Neural progenitor cell (in vitro differentiated cells): ENCODE measurements at regions not wholly inside any gene's neighbourhood (a gene's known extent, or its start where the extent isn't known, plus 50 kb on each side); places are given as distances from the start of the nearest gene placed in this dataset.

ENCODE experiments used
- DNase-seq: peaks from one replicate; pipeline ENCODE4 v3.0.0-alpha.2; 2016; ENCODE audit warnings: low spot score
- H2AFZ ChIP-seq: fragments of 200-600 bp; sonication (generic); replicated peaks from 2 replicates; pipeline ENCODE4 v1.6.1; 2016; ENCODE audit warnings: antibody characterized with exemption
- H3F3A ChIP-seq: fragments of 200-600 bp; sonication (generic); 2 replicates; pipeline ENCODE4 v1.6.1; 2016; ENCODE audit warnings: antibody characterized with exemption, low read depth
- H3K27ac ChIP-seq: fragments of 200-600 bp; sonication (generic); 2 replicates; pipeline ENCODE4 v1.5.1; 2016; ENCODE audit warnings: mild to moderate bottlenecking
- H3K27me3 ChIP-seq: fragments of 200-600 bp; sonication (generic); 2 replicates; pipeline ENCODE4 v1.6.1; 2016; ENCODE audit warnings: mild to moderate bottlenecking, moderate library complexity
- H3K36me3 ChIP-seq: fragments of 200-600 bp; sonication (generic); 2 replicates; pipeline ENCODE4 v1.5.1; 2016
- H3K4me1 ChIP-seq: fragments of 200-600 bp; sonication (generic); 2 replicates; pipeline ENCODE4 v1.6.1; 2016; ENCODE audit warnings: mixed run types
- H3K4me2 ChIP-seq: fragments of 200-600 bp; sonication (generic); 2 replicates; pipeline ENCODE4 v1.6.1; 2016
- H3K4me3 ChIP-seq: fragments of 200-600 bp; sonication (generic); 2 replicates; pipeline ENCODE4 v1.5.1; 2016
- H3K79me2 ChIP-seq: fragments of 200-600 bp; sonication (generic); 2 replicates; pipeline ENCODE4 v1.6.1; 2016; ENCODE audit warnings: low read depth
- H3K9ac ChIP-seq: fragments of 200-600 bp; sonication (generic); 2 replicates; pipeline ENCODE4 v1.6.1; 2016
- H3K9me3 ChIP-seq: fragments of 200-600 bp; sonication (generic); 2 replicates; pipeline ENCODE4 v1.5.1; 2016; ENCODE audit warnings: low read depth
- H4K20me1 ChIP-seq: fragments of 200-600 bp; sonication (generic); 2 replicates; pipeline ENCODE4 v1.6.1; 2016; ENCODE audit warnings: low read depth
- H3K27ac Mint-ChIP-seq: 3 replicates; pipeline ENCODE4 v1.8.0; 2021; ENCODE audit warnings: mixed read lengths
- H3K27me3 Mint-ChIP-seq: 2 replicates; pipeline ENCODE4 v1.8.0; 2022; ENCODE audit warnings: low read depth, mild to moderate bottlenecking, inconsistent platforms, moderate library complexity, mixed read lengths; ENCODE audit not compliant: insufficient read depth
- H3K36me3 Mint-ChIP-seq: 3 replicates; pipeline ENCODE4 v1.8.0; 2021; ENCODE audit warnings: mixed read lengths
- H3K4me1 Mint-ChIP-seq: 3 replicates; pipeline ENCODE4 v1.8.0; 2021; ENCODE audit warnings: mixed read lengths
- H3K4me3 Mint-ChIP-seq: 3 replicates; pipeline ENCODE4 v1.8.0; 2021; ENCODE audit warnings: mild to moderate bottlenecking, moderate library complexity, mixed read lengths
- H3K9me3 Mint-ChIP-seq: 3 replicates; pipeline ENCODE4 v1.8.0; 2020; ENCODE audit warnings: mixed read lengths
- CTCF ChIP-seq: fragments of 200-600 bp; sonication (generic); IDR thresholded peaks from 2 replicates; pipeline ENCODE4 v1.5.1; 2017; ENCODE audit warnings: antibody characterized with exemption, mild to moderate bottlenecking
- EZH2 ChIP-seq: fragments of 200-600 bp; sonication (generic); IDR thresholded peaks from 2 replicates; pipeline ENCODE4 v1.6.1; 2017; ENCODE audit warnings: antibody characterized with exemption, mild to moderate bottlenecking, moderate library complexity
- EZH2phosphoT487 ChIP-seq: fragments of 200-600 bp; sonication (generic); IDR thresholded peaks from 2 replicates; pipeline ENCODE4 v1.6.1; 2017; ENCODE audit warnings: antibody characterized with exemption

- no peaks in the 10 kb centered on the region for H4K20me1 ChIP-seq
- TF ChIP-seq CTCF (no peak), EZH2 (no peak), EZH2phosphoT487 (no peak)
- Mint-ChIP-seq H3K4me3 (no peak overlapping the region), H3K27ac (no peak overlapping the region), H3K4me1 (no peaks in the 10 kb centered on the region), H3K9me3 (peaks cover 17% of the 10 kb centered on the region), H3K36me3 (no peaks in the 10 kb centered on the region), H3K27me3 (peaks cover 2% of the 10 kb centered on the region)
- H3F3A ChIP-seq: no peaks in the 10 kb centered on the region
- no peaks in the 10 kb centered on the region for H3K4me1 ChIP-seq
- no peak overlapping the region for H3K27ac ChIP-seq
- no peak overlapping the region for H3K4me3 ChIP-seq
- no peak overlapping the region for H3K9ac ChIP-seq
- no peak for DNase-seq
- H2AFZ ChIP-seq: no peak overlapping the region
- H3K79me2 ChIP-seq: no peaks in the 10 kb centered on the region
- H3K9me3 ChIP-seq: no peaks in the 10 kb centered on the region
- H3K36me3 ChIP-seq: no peaks in the 10 kb centered on the region
- no peaks in the 10 kb centered on the region for H3K27me3 ChIP-seq
- no peak overlapping the region for H3K4me2 ChIP-seq
These were observed 141.7 kb downstream of the URI1 start for GRCh38 chr19:30083701-30084156.

DNA sequence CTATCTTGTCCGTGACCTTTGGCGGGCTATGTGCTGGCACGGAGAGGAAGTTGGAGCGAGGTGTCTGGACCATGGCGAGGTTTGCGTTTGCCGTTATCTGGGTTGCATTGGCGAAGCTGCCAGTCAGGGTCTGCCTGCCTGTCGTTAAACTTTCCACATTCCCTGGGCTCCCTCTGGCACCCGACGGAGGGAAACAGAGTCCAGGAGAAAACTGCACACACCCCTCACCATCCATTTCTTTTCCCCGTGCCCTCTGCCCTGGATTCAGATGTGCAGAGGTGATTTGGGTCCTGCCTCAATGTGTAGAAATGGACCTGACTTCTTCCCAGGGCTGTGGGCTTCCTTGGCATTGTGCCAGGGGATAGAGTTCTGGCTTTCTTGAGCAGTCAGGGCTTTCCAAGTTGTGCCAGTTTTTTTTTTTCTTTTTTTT, 142.4 kb downstream of the URI1 start:
- Mint-ChIP-seq H3K27ac (no peak overlapping the region), H3K36me3 (no peaks in the 10 kb centered on the region)

GRCh38 chr19:30085394-30085793, 143.4 kb downstream of the URI1 start:
- H3K9me3 ChIP-seq: no peaks in the 10 kb centered on the region
- no peaks in the 10 kb centered on the region for H3F3A ChIP-seq
- H3K27ac Mint-ChIP-seq: no peak overlapping the region
- no peaks in the 10 kb centered on the region for H3K79me2 ChIP-seq
- H3K4me3 Mint-ChIP-seq: no peak overlapping the region
- H3K36me3 ChIP-seq: no peaks in the 10 kb centered on the region
- H3K4me1 Mint-ChIP-seq: no peaks in the 10 kb centered on the region
- H3K27me3 Mint-ChIP-seq: peaks cover 3% of the 10 kb centered on the region
- TF ChIP-seq CTCF: peak; percentile 43
- TF ChIP-seq EZH2phosphoT487: no peak
- TF ChIP-seq EZH2: no peak
- H3K27ac ChIP-seq: no peak overlapping the region
- no peak overlapping the region for H3K4me3 ChIP-seq
- no peak overlapping the region for H3K4me2 ChIP-seq
- peaks cover 9% of the 10 kb centered on the region for H3K9me3 Mint-ChIP-seq
- no peaks in the 10 kb centered on the region for H4K20me1 ChIP-seq
- H3K9ac ChIP-seq: no peak overlapping the region
- no peaks in the 10 kb centered on the region for H3K36me3 Mint-ChIP-seq
- H3K4me1 ChIP-seq: no peaks in the 10 kb centered on the region
- peak overlapping the region; percentile 78 for H2AFZ ChIP-seq
- no peaks in the 10 kb centered on the region for H3K27me3 ChIP-seq
- peak; percentile 47 for DNase-seq

More for the DNA sequence above, 142.4 kb downstream of the URI1 start:
- H3K4me3 ChIP-seq: no peak overlapping the region
- no peak for TF ChIP-seq CTCF
- TF ChIP-seq EZH2phosphoT487: no peak
- TF ChIP-seq EZH2: no peak
- H3K79me2 ChIP-seq: no peaks in the 10 kb centered on the region
- no peaks in the 10 kb centered on the region for H3K36me3 ChIP-seq
- H2AFZ ChIP-seq: no peak overlapping the region
- H3K4me1 ChIP-seq: no peaks in the 10 kb centered on the region
- H3K4me1 Mint-ChIP-seq: no peaks in the 10 kb centered on the region
- no peak for DNase-seq
- no peaks in the 10 kb centered on the region for H4K20me1 ChIP-seq
- H3F3A ChIP-seq: no peaks in the 10 kb centered on the region
- peaks cover 12% of the 10 kb centered on the region for H3K9me3 Mint-ChIP-seq
- peaks cover 2% of the 10 kb centered on the region for H3K27me3 Mint-ChIP-seq
- no peak overlapping the region for H3K27ac ChIP-seq
- no peak overlapping the region for H3K4me2 ChIP-seq
- no peak overlapping the region for H3K9ac ChIP-seq
- H3K9me3 ChIP-seq: no peaks in the 10 kb centered on the region
- no peaks in the 10 kb centered on the region for H3K27me3 ChIP-seq
- no peak overlapping the region for H3K4me3 Mint-ChIP-seq
